Uterus (tissue), 3 donors: ENCODE measurements at regions not wholly inside any gene's neighbourhood (a gene's known extent, or its start where the extent isn't known, plus 50 kb on each side); places are given as distances from the start of the nearest gene placed in this dataset.

Experiments
- DNase-seq, 2 donors: peaks; one replicate each; pipeline ENCODE4 v3.0.0-alpha.2; 2019 to 2020
- H3K27ac ChIP-seq, 2 donors: fragments of 200-600 bp; sonication (generic); 1 replicate in 1 of 2; 2 replicates in 1 of 2; pipeline ENCODE4 v1.5.1; 2016 to 2018
- H3K27me3 ChIP-seq, 2 donors: fragments of 200-600 bp; sonication (generic); one replicate each; pipeline ENCODE4 v1.5.1; 2018 to 2019; ENCODE audit warnings: control low read depth in 1 of 2
- H3K36me3 ChIP-seq, 2 donors: fragments of 200-600 bp; sonication (generic); one replicate each; pipeline ENCODE4 v1.5.1; 2019; ENCODE audit warnings: control low read depth in 1 of 2
- H3K4me1 ChIP-seq, 2 donors: fragments of 200-600 bp; sonication (generic); one replicate each; pipeline ENCODE4 v1.5.1; 2018 to 2019; ENCODE audit warnings: control low read depth in 1 of 2
- H3K4me3 ChIP-seq, 2 donors: fragments of 200-600 bp; sonication (generic); 1 replicate in 1 of 2; 2 replicates in 1 of 2; pipeline ENCODE4 v1.5.1; 2018 to 2019; ENCODE audit warnings: mild to moderate bottlenecking in 1 of 2
- H3K9me3 ChIP-seq, 2 donors: fragments of 200-600 bp; sonication (generic); one replicate each; pipeline ENCODE4 v1.5.1; 2019; ENCODE audit warnings: control low read depth in 1 of 2
- POLR2A ChIP-seq, 2 donors: fragments of 450-650 bp; IDR thresholded peaks; one replicate each; pipeline ENCODE4 v1.6.1; 2016; ENCODE audit warnings: antibody characterized with exemption in 2 of 2, mild to moderate bottlenecking in 1 of 2, moderate library complexity in 1 of 2
- intact Hi-C: fragments of 100-400 bp; cut with DNase I; formaldehyde crosslinking; loops from one replicate; pipeline ENCODE4 v1.15.1; 2023; ENCODE audit warnings: low total_unique reads
- TF ChIP-seq, protein P1 (sequence below), 4 experiments: fragments of 200-600 bp in 2 of 4; fragments of 450-650 bp in 2 of 4; sonication (generic) in 2 of 4; IDR thresholded peaks; one replicate each; pipeline ENCODE4 v1.5.1; 2016 to 2019; ENCODE audit warnings: antibody characterized with exemption in 4 of 4, mild to moderate bottlenecking in 2 of 4, moderate library complexity in 1 of 4
- donor health status: DM: yes; HTN: yes; CAD: no.

DNA sequence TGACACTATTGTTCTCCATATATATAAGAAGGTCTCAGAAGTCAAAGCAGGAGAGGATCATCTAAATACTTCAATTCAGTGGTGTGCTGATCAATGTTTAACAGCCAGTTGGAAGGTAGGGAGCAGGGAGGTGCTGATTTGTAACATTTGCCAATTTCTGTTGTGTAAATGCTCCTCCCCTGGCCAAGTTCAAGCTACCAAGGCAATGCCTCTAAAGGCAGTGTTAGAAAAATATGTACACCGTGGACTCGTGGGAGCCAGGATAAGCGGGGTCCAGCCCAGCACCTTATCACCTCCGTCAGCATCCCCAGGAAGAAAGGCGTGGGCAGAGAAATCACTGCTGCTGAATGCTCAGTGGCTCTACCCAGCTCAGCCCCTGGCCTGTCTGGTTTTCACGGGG, 75.3 kb upstream of the COX10 start:
- Histone ChIP-seq H3K4me1 (no peaks in the 10 kb centered on the region), H3K4me3 (no peak overlapping the region), H3K27ac (no peak overlapping the region), H3K27me3 (no peaks in the 10 kb centered on the region), H3K9me3 (no peaks in the 10 kb centered on the region), H3K36me3 (no peaks in the 10 kb centered on the region)
- DNase-seq = no peak
- TF ChIP-seq, protein P1, sequence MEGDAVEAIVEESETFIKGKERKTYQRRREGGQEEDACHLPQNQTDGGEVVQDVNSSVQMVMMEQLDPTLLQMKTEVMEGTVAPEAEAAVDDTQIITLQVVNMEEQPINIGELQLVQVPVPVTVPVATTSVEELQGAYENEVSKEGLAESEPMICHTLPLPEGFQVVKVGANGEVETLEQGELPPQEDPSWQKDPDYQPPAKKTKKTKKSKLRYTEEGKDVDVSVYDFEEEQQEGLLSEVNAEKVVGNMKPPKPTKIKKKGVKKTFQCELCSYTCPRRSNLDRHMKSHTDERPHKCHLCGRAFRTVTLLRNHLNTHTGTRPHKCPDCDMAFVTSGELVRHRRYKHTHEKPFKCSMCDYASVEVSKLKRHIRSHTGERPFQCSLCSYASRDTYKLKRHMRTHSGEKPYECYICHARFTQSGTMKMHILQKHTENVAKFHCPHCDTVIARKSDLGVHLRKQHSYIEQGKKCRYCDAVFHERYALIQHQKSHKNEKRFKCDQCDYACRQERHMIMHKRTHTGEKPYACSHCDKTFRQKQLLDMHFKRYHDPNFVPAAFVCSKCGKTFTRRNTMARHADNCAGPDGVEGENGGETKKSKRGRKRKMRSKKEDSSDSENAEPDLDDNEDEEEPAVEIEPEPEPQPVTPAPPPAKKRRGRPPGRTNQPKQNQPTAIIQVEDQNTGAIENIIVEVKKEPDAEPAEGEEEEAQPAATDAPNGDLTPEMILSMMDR (IDR thresholded peaks at IDR 0.05) = no peak
- intact Hi-C loops = no loop called here

DNA sequence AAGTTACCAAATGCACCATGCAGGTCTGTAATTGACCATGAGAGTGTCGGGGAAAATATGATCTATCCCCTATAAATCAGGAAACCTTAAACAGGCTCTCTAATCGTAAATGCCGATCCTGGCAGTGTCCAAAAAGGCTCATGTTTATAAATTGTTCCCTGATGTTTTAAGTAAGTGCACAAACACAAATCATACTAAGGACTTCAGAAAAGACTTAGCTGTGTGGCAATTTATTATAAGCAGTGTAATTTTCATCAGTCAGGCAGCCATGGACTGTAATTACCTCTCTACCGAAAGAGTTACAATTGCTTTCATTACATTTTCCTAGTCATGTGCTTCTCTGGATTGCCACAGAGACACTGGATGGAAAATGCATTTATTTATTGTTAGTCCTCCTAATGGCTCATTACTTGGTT, 73.4 kb upstream of the COX10 start:
- DNase-seq = no peak
- Histone ChIP-seq H3K9me3 (no peaks in the 10 kb centered on the region), H3K36me3 (no peaks in the 10 kb centered on the region), H3K4me1 (no peaks in the 10 kb centered on the region), H3K4me3 (no peak overlapping the region), H3K27ac (no peak overlapping the region), H3K27me3 (no peaks in the 10 kb centered on the region)
- intact Hi-C loops = no loop called here
- TF ChIP-seq POLR2A (IDR thresholded peaks at IDR 0.05) = no peak
- TF ChIP-seq, protein P1 (IDR thresholded peaks at IDR 0.05) = no peak

DNA sequence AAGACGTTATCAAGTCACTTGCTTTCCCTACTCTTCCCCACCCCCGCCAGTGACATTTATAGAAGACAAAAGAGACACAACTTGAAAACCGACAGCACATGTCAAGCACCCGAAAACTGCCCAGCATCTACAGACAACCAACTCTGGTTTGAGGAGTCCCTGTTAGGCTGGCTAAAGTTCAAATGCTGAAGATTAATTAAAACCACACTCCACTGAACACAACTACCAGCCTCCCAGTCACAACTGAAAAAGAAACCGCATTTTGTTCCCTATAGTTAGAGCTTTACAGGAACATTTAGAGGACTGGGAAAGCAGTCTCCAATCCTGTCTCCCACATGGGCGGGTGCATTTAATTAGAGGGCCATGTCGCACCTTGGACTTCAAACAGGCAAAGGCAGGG, 73.0 kb upstream of the COX10 start:
- Histone ChIP-seq H3K9me3 (no peaks in the 10 kb centered on the region), H3K36me3 (no peaks in the 10 kb centered on the region), H3K4me1 (no peaks in the 10 kb centered on the region), H3K27ac (no peak overlapping the region), H3K27me3 (no peaks in the 10 kb centered on the region), H3K4me3 (no peak overlapping the region)
- TF ChIP-seq POLR2A (IDR thresholded peaks at IDR 0.05) = no peak
- TF ChIP-seq, protein P1 (IDR thresholded peaks at IDR 0.05) = no peak
- intact Hi-C loops = no loop called here
- no peak for DNase-seq

DNA sequence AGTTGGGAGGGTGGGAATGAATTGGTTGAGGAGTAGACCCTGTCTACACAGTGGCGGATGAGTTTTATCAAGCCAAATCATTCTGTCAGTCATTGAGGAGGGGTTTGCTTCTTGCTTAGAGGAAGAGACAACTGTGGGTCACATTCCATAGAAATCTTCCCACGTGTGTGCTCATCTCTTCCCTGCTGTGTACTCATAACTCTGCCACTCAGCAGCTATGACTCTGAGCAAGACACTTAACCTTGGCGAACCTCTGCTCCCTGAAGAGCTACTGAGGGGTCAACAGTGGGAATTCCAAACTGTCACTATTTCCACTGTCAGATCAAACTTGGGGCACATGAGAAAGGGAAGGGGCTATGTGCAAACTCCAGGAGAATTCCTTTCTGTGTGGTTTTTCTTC, 72.6 kb upstream of the COX10 start:
- DNase-seq = no peak
- Histone ChIP-seq H3K9me3 (no peaks in the 10 kb centered on the region), H3K27me3 (no peaks in the 10 kb centered on the region), H3K27ac (no peak overlapping the region), H3K4me3 (no peak overlapping the region), H3K4me1 (no peaks in the 10 kb centered on the region), H3K36me3 (no peaks in the 10 kb centered on the region)
- no peak for TF ChIP-seq POLR2A (IDR thresholded peaks at IDR 0.05)
- TF ChIP-seq, protein P1 (IDR thresholded peaks at IDR 0.05) = no peak
- intact Hi-C loops = no loop called here

DNA sequence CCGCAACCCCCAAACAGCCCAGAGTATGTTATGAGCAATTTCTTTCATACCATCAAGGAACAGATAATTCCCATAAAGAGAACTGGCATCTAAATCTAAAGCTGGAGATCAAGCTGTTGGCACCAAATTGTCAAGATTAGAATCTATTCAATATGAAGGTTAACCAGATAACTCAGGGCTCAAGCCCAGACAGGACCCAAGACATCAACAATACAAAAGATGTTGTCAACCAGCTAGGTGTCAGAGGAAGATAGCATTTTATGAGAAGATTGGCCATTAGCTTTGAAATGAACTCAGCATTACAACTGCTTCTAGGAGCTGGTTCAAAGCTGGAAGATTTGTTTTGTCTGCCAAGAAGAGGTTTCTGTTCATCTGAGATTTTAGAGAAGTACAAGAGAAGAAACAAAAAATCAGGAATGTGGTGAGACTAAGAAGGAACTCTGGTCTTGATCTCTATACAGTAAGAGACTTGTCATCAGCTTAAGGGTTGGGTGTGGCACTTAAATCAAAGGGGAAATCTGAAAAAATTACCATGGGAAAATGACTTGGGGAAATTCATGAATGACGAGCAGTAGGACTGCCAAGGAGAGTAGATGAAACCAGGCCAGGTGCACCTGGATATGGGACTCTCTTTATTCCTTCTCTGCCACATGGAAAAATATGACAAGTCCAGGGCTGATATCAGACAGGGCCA, 64.2 kb upstream of the COX10 start:
- Histone ChIP-seq H3K4me3 (no peak overlapping the region), H3K4me1 (no peaks in the 10 kb centered on the region), H3K9me3 (no peaks in the 10 kb centered on the region), H3K27me3 (no peaks in the 10 kb centered on the region), H3K36me3 (no peaks in the 10 kb centered on the region), H3K27ac (no peak overlapping the region)
- no peak for TF ChIP-seq POLR2A (IDR thresholded peaks at IDR 0.05)
- TF ChIP-seq, protein P1 (IDR thresholded peaks at IDR 0.05) = no peak
- intact Hi-C loops = no loop called here
- DNase-seq = no peak
